Parathyroid adenoma (tissue), 2 donors: ENCODE measurements at regions not wholly inside any gene's neighbourhood (a gene's known extent, or its start where the extent isn't known, plus 50 kb on each side); places are given as distances from the start of the nearest gene placed in this dataset.

ENCODE experiments used
- H2AFZ ChIP-seq: fragments of 300-600 bp; sonication (generic); one replicate; pipeline ENCODE4 v1.7.0; 2017; ENCODE audit warnings: antibody characterized with exemption, mild to moderate bottlenecking
- H3K27ac ChIP-seq: fragments of 300-600 bp; sonication (generic); one replicate; pipeline ENCODE4 v1.7.0; 2017
- H3K27me3 ChIP-seq: fragments of 300-600 bp; sonication (generic); one replicate; pipeline ENCODE4 v1.7.0; 2017; ENCODE audit warnings: low read length; ENCODE audit not compliant: control insufficient read depth, insufficient read depth
- H3K36me3 ChIP-seq: fragments of 300-600 bp; sonication (generic); one replicate; pipeline ENCODE4 v1.7.0; 2017; ENCODE audit warnings: low read length; ENCODE audit not compliant: control insufficient read depth, insufficient read depth
- H3K4me1 ChIP-seq: fragments of 300-600 bp; sonication (generic); one replicate; pipeline ENCODE4 v1.7.0; 2017; ENCODE audit warnings: control low read depth
- H3K4me2 ChIP-seq: fragments of 300-600 bp; sonication (generic); one replicate; pipeline ENCODE4 v1.7.0; 2017; ENCODE audit warnings: low read length
- H3K4me3 ChIP-seq: fragments of 300-600 bp; sonication (generic); one replicate; pipeline ENCODE4 v1.7.0; 2017; ENCODE audit warnings: low read depth, low read length
- H3K79me2 ChIP-seq: fragments of 300-600 bp; sonication (generic); one replicate; pipeline ENCODE4 v1.7.0; 2017; ENCODE audit warnings: control low read depth
- H3K9ac ChIP-seq: fragments of 300-600 bp; sonication (generic); one replicate; pipeline ENCODE4 v1.7.0; 2017; ENCODE audit warnings: mild to moderate bottlenecking
- H3K9me3 ChIP-seq: fragments of 300-600 bp; sonication (generic); one replicate; pipeline ENCODE4 v1.7.0; 2017; ENCODE audit warnings: low read length; ENCODE audit not compliant: control insufficient read depth
- TF ChIP-seq, protein P1 (sequence below): fragments of 300-600 bp; sonication (generic); IDR thresholded peaks from one replicate; pipeline ENCODE4 v1.7.0; 2017; ENCODE audit warnings: antibody characterized with exemption, mild to moderate bottlenecking
- donor health status: primary hyperparathyroidism.

DNA sequence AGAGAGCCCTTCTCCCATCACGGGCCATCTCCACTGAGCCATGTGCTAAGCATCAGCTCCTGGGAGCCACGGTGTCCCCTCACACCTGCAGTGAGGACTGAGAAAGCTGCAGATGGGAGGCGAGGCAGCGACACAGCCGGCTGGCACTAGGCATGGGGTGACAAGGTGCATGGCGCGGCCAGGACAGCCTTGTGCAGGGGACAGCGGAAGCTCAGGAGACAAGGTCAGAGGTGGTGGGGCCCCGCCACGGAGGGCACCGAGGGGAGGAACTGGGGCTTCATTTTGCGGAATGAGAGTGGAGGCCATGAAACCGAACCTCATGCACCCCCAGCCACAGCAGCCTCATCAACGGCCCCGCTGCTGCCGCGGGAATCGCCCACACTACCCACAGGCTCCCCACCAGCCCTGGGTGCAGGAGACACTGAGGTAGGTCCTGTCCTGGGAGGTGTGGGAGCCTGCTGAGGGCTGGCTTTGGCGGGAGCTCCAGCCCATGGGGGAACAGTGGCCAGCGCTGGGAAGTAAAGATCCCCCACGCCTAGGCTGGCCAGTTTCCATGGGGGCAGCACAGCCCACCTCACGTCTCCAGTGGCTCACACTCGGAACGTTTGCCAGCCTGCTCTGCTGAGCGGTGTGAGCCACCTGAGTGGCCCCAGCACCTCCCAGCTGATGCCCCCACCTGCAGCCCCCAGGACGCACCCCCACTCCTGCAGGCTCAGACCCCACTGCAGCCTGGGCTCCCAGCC lies 71.2 kb upstream of the INSIG1 start:
- H3K4me1 ChIP-seq, result peaks cover 1% of the 10 kb centered on the region
- no peak overlapping the region for H3K9ac ChIP-seq
- no peaks in the 10 kb centered on the region for H3K9me3 ChIP-seq
- H3K4me2 ChIP-seq, result no peak overlapping the region
- no peak overlapping the region for H2AFZ ChIP-seq
- no peaks in the 10 kb centered on the region for H3K36me3 ChIP-seq
- no peaks in the 10 kb centered on the region for H3K27me3 ChIP-seq
- H3K4me3 ChIP-seq, result no peak overlapping the region
- no peak overlapping the region for H3K27ac ChIP-seq
- H3K79me2 ChIP-seq, result no peaks in the 10 kb centered on the region
- TF ChIP-seq, protein P1, sequence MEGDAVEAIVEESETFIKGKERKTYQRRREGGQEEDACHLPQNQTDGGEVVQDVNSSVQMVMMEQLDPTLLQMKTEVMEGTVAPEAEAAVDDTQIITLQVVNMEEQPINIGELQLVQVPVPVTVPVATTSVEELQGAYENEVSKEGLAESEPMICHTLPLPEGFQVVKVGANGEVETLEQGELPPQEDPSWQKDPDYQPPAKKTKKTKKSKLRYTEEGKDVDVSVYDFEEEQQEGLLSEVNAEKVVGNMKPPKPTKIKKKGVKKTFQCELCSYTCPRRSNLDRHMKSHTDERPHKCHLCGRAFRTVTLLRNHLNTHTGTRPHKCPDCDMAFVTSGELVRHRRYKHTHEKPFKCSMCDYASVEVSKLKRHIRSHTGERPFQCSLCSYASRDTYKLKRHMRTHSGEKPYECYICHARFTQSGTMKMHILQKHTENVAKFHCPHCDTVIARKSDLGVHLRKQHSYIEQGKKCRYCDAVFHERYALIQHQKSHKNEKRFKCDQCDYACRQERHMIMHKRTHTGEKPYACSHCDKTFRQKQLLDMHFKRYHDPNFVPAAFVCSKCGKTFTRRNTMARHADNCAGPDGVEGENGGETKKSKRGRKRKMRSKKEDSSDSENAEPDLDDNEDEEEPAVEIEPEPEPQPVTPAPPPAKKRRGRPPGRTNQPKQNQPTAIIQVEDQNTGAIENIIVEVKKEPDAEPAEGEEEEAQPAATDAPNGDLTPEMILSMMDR, result no peak

DNA sequence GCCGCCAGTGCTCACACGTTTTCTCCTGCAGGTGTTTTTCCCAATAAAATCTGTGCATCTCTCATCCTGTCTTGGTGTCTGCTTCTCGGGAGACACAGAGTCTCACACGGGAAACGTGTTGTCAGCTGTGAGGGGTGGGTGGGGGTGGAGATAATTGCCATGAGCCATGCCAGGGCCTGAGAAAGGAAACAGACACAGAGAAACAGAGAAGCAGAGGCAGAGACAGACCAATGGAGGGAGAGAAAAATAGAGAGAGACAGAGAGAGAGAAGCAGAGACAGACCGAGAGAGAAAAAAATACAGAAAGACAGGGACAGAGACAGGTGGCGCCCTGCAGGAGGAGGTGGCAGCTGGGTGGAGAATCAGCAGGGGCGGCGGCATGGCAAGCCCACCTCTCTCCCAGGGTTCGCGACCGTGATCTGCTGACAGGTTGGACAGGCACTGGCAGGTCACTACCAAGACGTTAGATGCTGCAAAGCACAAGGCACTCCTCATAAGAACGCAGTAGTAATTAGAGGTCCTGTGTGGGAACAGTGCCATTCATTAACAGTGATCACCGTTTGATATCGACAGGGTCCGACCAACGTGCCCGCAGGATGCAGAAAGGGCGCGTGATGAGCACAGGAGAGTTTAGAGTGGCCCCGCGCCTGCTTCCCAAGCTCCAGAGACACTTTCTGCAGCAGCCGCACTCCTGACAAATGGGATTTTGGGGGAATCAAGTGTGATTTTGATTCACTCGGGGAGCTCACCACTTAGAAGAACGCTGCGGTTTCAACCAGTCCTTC lies 70.5 kb upstream of the INSIG1 start:
- no peaks in the 10 kb centered on the region for H3K27me3 ChIP-seq
- H3K79me2 ChIP-seq, result no peaks in the 10 kb centered on the region
- no peak overlapping the region for H2AFZ ChIP-seq
- no peaks in the 10 kb centered on the region for H3K4me1 ChIP-seq
- TF ChIP-seq, protein P1, result no peak
- no peaks in the 10 kb centered on the region for H3K36me3 ChIP-seq
- H3K9ac ChIP-seq, result no peak overlapping the region
- H3K4me3 ChIP-seq, result no peak overlapping the region
- H3K4me2 ChIP-seq, result no peak overlapping the region
- H3K27ac ChIP-seq, result no peak overlapping the region
- no peaks in the 10 kb centered on the region for H3K9me3 ChIP-seq

DNA sequence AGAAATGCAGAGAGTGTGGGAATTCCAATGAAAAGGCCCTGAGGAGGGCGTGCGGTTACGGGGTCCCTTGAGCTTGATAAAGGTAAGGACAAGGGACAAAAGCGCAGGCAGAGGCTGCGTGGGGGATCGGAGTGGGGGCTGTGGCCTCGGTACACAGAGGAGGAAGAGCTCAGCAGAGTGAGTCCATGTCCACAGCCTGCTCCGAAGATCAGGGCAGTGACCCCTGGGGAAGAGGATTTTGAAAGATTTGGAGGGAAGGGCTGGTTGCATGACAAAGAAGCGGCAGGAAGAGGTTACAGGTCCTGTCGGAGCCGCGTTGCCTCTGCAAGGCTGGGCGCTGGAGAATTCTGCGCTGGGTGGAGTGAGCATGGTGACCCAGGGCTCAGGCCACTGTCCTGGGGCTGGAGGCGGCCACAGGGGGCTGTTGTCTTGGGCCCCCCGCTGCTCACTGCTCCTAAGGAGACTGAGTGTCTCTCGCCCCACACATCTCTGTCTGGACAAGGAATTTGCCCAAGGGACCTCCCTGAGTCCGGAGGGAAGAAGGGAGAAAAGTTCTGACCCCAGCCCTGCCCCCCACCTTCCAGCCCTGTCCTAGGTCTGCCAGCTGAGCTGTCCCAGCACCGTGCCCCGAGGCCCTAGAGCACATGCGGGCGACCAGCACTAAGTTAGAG lies 69.8 kb upstream of the INSIG1 start:
- Histone ChIP-seq H2AFZ (no peak overlapping the region), H3K4me2 (no peak overlapping the region), H3K27ac (no peak overlapping the region), H3K79me2 (no peaks in the 10 kb centered on the region), H3K4me1 (no peaks in the 10 kb centered on the region), H3K36me3 (no peaks in the 10 kb centered on the region), H3K27me3 (no peaks in the 10 kb centered on the region), H3K9me3 (no peaks in the 10 kb centered on the region), H3K9ac (no peak overlapping the region), H3K4me3 (no peak overlapping the region)
- TF ChIP-seq, protein P1, result no peak

DNA sequence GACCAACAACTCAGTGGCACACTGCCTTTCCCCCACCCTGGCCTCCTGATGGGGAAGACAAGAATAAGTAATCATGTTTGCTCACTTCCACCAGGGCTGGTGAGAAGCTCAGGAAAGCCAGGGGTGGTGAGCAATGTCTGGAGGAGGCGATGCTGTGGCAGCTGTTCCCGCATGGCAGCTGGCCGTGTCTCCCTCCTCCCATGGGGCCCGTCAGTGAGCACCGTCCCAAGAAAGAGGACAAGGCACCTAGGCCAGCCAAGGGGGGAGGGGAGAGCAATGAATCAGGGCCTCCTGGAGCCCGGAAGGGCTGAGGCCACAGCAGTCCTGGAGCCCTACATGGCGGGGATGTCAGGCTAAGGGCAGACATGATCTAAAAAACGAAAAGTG lies 69.2 kb upstream of the INSIG1 start:
- Histone ChIP-seq H3K79me2 (no peaks in the 10 kb centered on the region), H3K36me3 (no peaks in the 10 kb centered on the region)
- TF ChIP-seq, protein P1, result no peak

More for the DNA sequence above, 69.2 kb upstream of the INSIG1 start:
- Histone ChIP-seq H3K27me3 (no peaks in the 10 kb centered on the region), H3K4me1 (no peaks in the 10 kb centered on the region), H3K9me3 (no peaks in the 10 kb centered on the region), H3K4me2 (no peak overlapping the region), H3K27ac (no peak overlapping the region), H3K4me3 (no peak overlapping the region), H2AFZ (no peak overlapping the region), H3K9ac (no peak overlapping the region)
